ENCODE measurements at regions not wholly inside any gene's neighbourhood (a gene's known extent, or its start where the extent isn't known, plus 50 kb on each side); places are given as distances from the start of the nearest gene placed in this dataset.

GRCh38 chr2:128969374-128969773 is 650.7 kb upstream of the HS6ST1 start:
- no peak for DNase-seq

- no peak for DNase-seq
Measured at GRCh38 chr2:128970332-128971116, 651.9 kb upstream of the HS6ST1 start.

GRCh38 chr2:128973566-128973965 is 654.9 kb upstream of the HS6ST1 start:
- DNase-seq: no peak

GRCh38 chr2:128978212-128978611 is 659.5 kb upstream of the HS6ST1 start:
- no peak for DNase-seq

- DNase-seq: no peak
Measured at GRCh38 chr2:128979182-128979581, 660.5 kb upstream of the HS6ST1 start.

- DNase-seq: no peak
Measured at GRCh38 chr2:128980475-128980874, 661.8 kb upstream of the HS6ST1 start.

GRCh38 chr2:128981353-128981752 is 662.7 kb upstream of the HS6ST1 start:
- no peak for DNase-seq

- no peak for DNase-seq
Measured at GRCh38 chr2:128982001-128982400, 663.3 kb upstream of the HS6ST1 start.

- no peak for DNase-seq
Measured at GRCh38 chr2:128982670-128983069, 664.0 kb upstream of the HS6ST1 start.

GRCh38 chr2:128983094-128983493 is 664.4 kb upstream of the HS6ST1 start:
- DNase-seq: no peak

- no peak for DNase-seq
Measured at GRCh38 chr2:128984081-128984480, 665.4 kb upstream of the HS6ST1 start.

- no peak for DNase-seq
Measured at GRCh38 chr2:128984855-128985254, 666.2 kb upstream of the HS6ST1 start.

- DNase-seq: no peak
Measured at GRCh38 chr2:128986026-128986715, 667.5 kb upstream of the HS6ST1 start.

GRCh38 chr2:128986867-128987268 is 668.2 kb upstream of the HS6ST1 start:
- no peak for DNase-seq

GRCh38 chr2:128988326-128988725 is 669.7 kb upstream of the HS6ST1 start:
- DNase-seq: no peak

- DNase-seq: no peak
Measured at GRCh38 chr2:128988967-128989366, 670.3 kb upstream of the HS6ST1 start.

- no peak for DNase-seq
Measured at GRCh38 chr2:128995086-128995485, 676.4 kb upstream of the HS6ST1 start.

GRCh38 chr2:128996078-128996477 is 677.4 kb upstream of the HS6ST1 start:
- no peak for DNase-seq

- DNase-seq: no peak
Measured at GRCh38 chr2:128997166-128997866, 678.6 kb upstream of the HS6ST1 start.

GRCh38 chr2:129001926-129002325 is 683.3 kb upstream of the HS6ST1 start:
- no peak for DNase-seq

- DNase-seq: no peak
Measured at GRCh38 chr2:129002751-129003150, 684.1 kb upstream of the HS6ST1 start.

GRCh38 chr2:129004485-129004884 is 685.8 kb upstream of the HS6ST1 start:
- DNase-seq: no peak

GRCh38 chr2:129004940-129005490 is 686.3 kb upstream of the HS6ST1 start:
- no peak for DNase-seq
